IPS DF 6.9 (cell line): ENCODE measurements at regions not wholly inside any gene's neighbourhood (a gene's known extent, or its start where the extent isn't known, plus 50 kb on each side); places are given as distances from the start of the nearest gene placed in this dataset.
"Not testable (repeated sequence)": the region's sequence is repeated elsewhere in the genome, so short reads cannot be mapped to it uniquely, and the experiment has no call there.

Experiments
- DNase-seq: peaks from one replicate; pipeline ENCODE4 v3.0.0-alpha.2; 2013; ENCODE audit warnings: low read depth, low spot score
- H3K27ac ChIP-seq: one replicate; pipeline ENCODE4 v1.5.1; 2013; ENCODE audit warnings: low read length, control low read depth
- H3K27me3 ChIP-seq: 2 replicates; pipeline ENCODE4 v1.6.1; 2013; ENCODE audit warnings: mild to moderate bottlenecking, low read length; ENCODE audit not compliant: control insufficient read depth, insufficient read depth
- H3K36me3 ChIP-seq: 2 replicates; pipeline ENCODE4 v1.6.1; 2013; ENCODE audit warnings: low read length; ENCODE audit not compliant: control insufficient read depth, insufficient read depth
- H3K4me1 ChIP-seq: 2 replicates; pipeline ENCODE4 v1.6.1; 2013; ENCODE audit warnings: low read length; ENCODE audit not compliant: control insufficient read depth, insufficient read depth
- H3K4me3 ChIP-seq: 2 replicates; pipeline ENCODE4 v1.5.1; 2013; ENCODE audit warnings: mild to moderate bottlenecking, low read length
- H3K9me3 ChIP-seq: 2 replicates; pipeline ENCODE4 v1.6.1; 2013; ENCODE audit warnings: low read length, inconsistent platforms; ENCODE audit not compliant: control insufficient read depth, insufficient read depth
- WGBS: extraction: QIAGEN DNeasy Blood & Tissue Kit; methylation state at CpG from one replicate; pipeline ENCODE4 v1.1.7; 2013; ENCODE audit warnings: mixed read lengths, missing lambda C conversion rate; ENCODE audit not compliant: insufficient read length, insufficient coverage; 5-methylcytosine and 5-hydroxymethylcytosine counted together

GRCh38 chr10:84596585-84596984 lies 268.2 kb downstream of the CCSER2 start:
- WGBS = no CpG with 5 or more reads among the region's 4 CpGs
- DNase-seq = no peak
- Histone ChIP-seq H3K9me3 (no peaks in the 10 kb centered on the region), H3K36me3 (no peaks in the 10 kb centered on the region), H3K4me1 (no peaks in the 10 kb centered on the region), H3K27me3 (no peaks in the 10 kb centered on the region), H3K4me3 (no peak overlapping the region), H3K27ac (no peak overlapping the region)

GRCh38 chr10:84599254-84599653 lies 270.9 kb downstream of the CCSER2 start:
- H3K27ac ChIP-seq = no peak overlapping the region
- no CpG with 5 or more reads among the region's 2 CpGs for WGBS
- H3K9me3 ChIP-seq = no peaks in the 10 kb centered on the region
- H3K4me3 ChIP-seq = no peak overlapping the region
- peak; percentile 25 for DNase-seq
- H3K27me3 ChIP-seq = peaks cover 16% of the 10 kb centered on the region; the same call in 1 of the 2 replicates
- no peaks in the 10 kb centered on the region for H3K36me3 ChIP-seq
- peaks cover 3% of the 10 kb centered on the region; the same call in 1 of the 2 replicates for H3K4me1 ChIP-seq

GRCh38 chr10:84600947-84601346 lies 272.6 kb downstream of the CCSER2 start:
- no peak overlapping the region for H3K4me3 ChIP-seq
- WGBS = no CpG with 5 or more reads among the region's 6 CpGs
- H3K27me3 ChIP-seq = peaks cover 16% of the 10 kb centered on the region; the same call in 1 of the 2 replicates
- H3K36me3 ChIP-seq = no peaks in the 10 kb centered on the region
- no peak overlapping the region for H3K27ac ChIP-seq
- H3K4me1 ChIP-seq = peaks cover 3% of the 10 kb centered on the region; the same call in 1 of the 2 replicates
- DNase-seq = no peak
- H3K9me3 ChIP-seq = no peaks in the 10 kb centered on the region

- WGBS = no CpG with 5 or more reads among the region's 14 CpGs
- H3K27me3 ChIP-seq = peaks cover 16% of the 10 kb centered on the region; the same call in 1 of the 2 replicates
Observed at GRCh38 chr10:84602543-84602942, 274.2 kb downstream of the CCSER2 start.

GRCh38 chr10:84603971-84604370 lies 275.6 kb downstream of the CCSER2 start:
- Histone ChIP-seq H3K27me3 (peaks cover 16% of the 10 kb centered on the region; the same call in 1 of the 2 replicates), H3K36me3 (no peaks in the 10 kb centered on the region), H3K27ac (no peak overlapping the region), H3K4me3 (no peak overlapping the region), H3K4me1 (peaks cover 3% of the 10 kb centered on the region; the same call in 1 of the 2 replicates), H3K9me3 (no peaks in the 10 kb centered on the region)
- no CpG with 5 or more reads among the region's 2 CpGs for WGBS
- DNase-seq = no peak

More at GRCh38 chr10:84602543-84602942, 274.2 kb downstream of the CCSER2 start:
- H3K36me3 ChIP-seq, H3K4me1 ChIP-seq, H3K27ac ChIP-seq, H3K9me3 ChIP-seq, DNase-seq: not testable (repeated sequence)
- H3K4me3 ChIP-seq = peak overlapping the region; percentile 8; the same call in 1 of the 2 replicates

GRCh38 chr10:84605802-84606201 lies 277.4 kb downstream of the CCSER2 start:
- H3K4me1 ChIP-seq = peaks cover 3% of the 10 kb centered on the region; the same call in 1 of the 2 replicates
- WGBS = no CpG with 5 or more reads among the region's 6 CpGs
- DNase-seq = no peak
- no peaks in the 10 kb centered on the region for H3K36me3 ChIP-seq
- peaks cover 16% of the 10 kb centered on the region; the same call in 1 of the 2 replicates for H3K27me3 ChIP-seq
- H3K4me3 ChIP-seq = no peak overlapping the region
- H3K27ac ChIP-seq = no peak overlapping the region
- H3K9me3 ChIP-seq = no peaks in the 10 kb centered on the region

- H3K27me3 ChIP-seq = peaks cover 16% of the 10 kb centered on the region; the same call in 1 of the 2 replicates
- WGBS = no CpG with 5 or more reads among the region's 3 CpGs
- H3K4me1 ChIP-seq = peaks cover 3% of the 10 kb centered on the region; the same call in 1 of the 2 replicates
- H3K36me3 ChIP-seq = no peaks in the 10 kb centered on the region
- H3K27ac ChIP-seq = no peak overlapping the region
- DNase-seq = no peak
- no peaks in the 10 kb centered on the region for H3K9me3 ChIP-seq
- no peak overlapping the region for H3K4me3 ChIP-seq
Observed at GRCh38 chr10:84606428-84606827, 278.0 kb downstream of the CCSER2 start.

GRCh38 chr10:84607044-84607443 lies 278.7 kb downstream of the CCSER2 start:
- Histone ChIP-seq H3K36me3 (no peaks in the 10 kb centered on the region), H3K27me3 (peaks cover 13% of the 10 kb centered on the region; the same call in 1 of the 2 replicates), H3K27ac (no peak overlapping the region), H3K4me1 (peaks cover under 1% of the 10 kb centered on the region; the same call in 1 of the 2 replicates), H3K4me3 (no peak overlapping the region), H3K9me3 (no peaks in the 10 kb centered on the region)
- no CpG with 5 or more reads among the region's 4 CpGs for WGBS
- no peak for DNase-seq

- H3K36me3 ChIP-seq = no peaks in the 10 kb centered on the region
- no peak for DNase-seq
- no CpG with 5 or more reads among the region's 9 CpGs for WGBS
- no peaks in the 10 kb centered on the region; the same call in 1 of the 2 replicates for H3K4me1 ChIP-seq
- H3K9me3 ChIP-seq = no peaks in the 10 kb centered on the region
- H3K27ac ChIP-seq = no peak overlapping the region
- peaks cover 8% of the 10 kb centered on the region; the same call in 1 of the 2 replicates for H3K27me3 ChIP-seq
- H3K4me3 ChIP-seq = no peak overlapping the region
Observed at GRCh38 chr10:84607523-84607922, 279.1 kb downstream of the CCSER2 start.

GRCh38 chr10:84608126-84608525 lies 279.7 kb downstream of the CCSER2 start:
- no peak for DNase-seq
- Histone ChIP-seq H3K4me3 (no peak overlapping the region), H3K36me3 (no peaks in the 10 kb centered on the region), H3K27me3 (peaks cover 4% of the 10 kb centered on the region; the same call in 1 of the 2 replicates), H3K27ac (no peak overlapping the region), H3K9me3 (no peaks in the 10 kb centered on the region), H3K4me1 (no peaks in the 10 kb centered on the region; the same call in 1 of the 2 replicates)
- no CpG with 5 or more reads among the region's 4 CpGs for WGBS
